GM23338 (cell line): ENCODE measurements at regions not wholly inside any gene's neighbourhood (a gene's known extent, or its start where the extent isn't known, plus 50 kb on each side); places are given as distances from the start of the nearest gene placed in this dataset.

Source experiments
- ATAC-seq: fragments of 200-7000 bp; cut with Tn5 transposase; 3 replicates; pipeline ENCODE4 v1.9.1; 2020
- DNase-seq: peaks from one replicate; pipeline ENCODE4 v3.0.0-alpha.2; 2015; ENCODE audit warnings: low spot score
- H2AFZ ChIP-seq: fragments of 200-600 bp; sonication (generic); 2 replicates; pipeline ENCODE4 v1.8.0; 2016; ENCODE audit warnings: antibody characterized with exemption, mild to moderate bottlenecking, moderate library complexity
- H3F3A ChIP-seq: fragments of 200-600 bp; sonication (generic); replicated peaks from 2 replicates; pipeline ENCODE4 v1.8.0; 2017; ENCODE audit warnings: antibody characterized with exemption, mixed run types, low read depth
- H3K27ac ChIP-seq: fragments of 200-600 bp; sonication (generic); 2 replicates; pipeline ENCODE4 v1.6.1; 2016; ENCODE audit warnings: low read depth
- H3K27me3 ChIP-seq: fragments of 200-600 bp; sonication (generic); 2 replicates; pipeline ENCODE4 v1.8.0; 2016; ENCODE audit warnings: mild to moderate bottlenecking, mixed run types, moderate library complexity; ENCODE audit not compliant: insufficient read depth
- H3K36me3 ChIP-seq: fragments of 200-600 bp; sonication (generic); 2 replicates; pipeline ENCODE4 v1.8.0; 2016; ENCODE audit warnings: mild to moderate bottlenecking; ENCODE audit not compliant: insufficient read depth
- H3K4me1 ChIP-seq: fragments of 200-600 bp; sonication (generic); 2 replicates; pipeline ENCODE4 v1.8.0; 2016; ENCODE audit warnings: mild to moderate bottlenecking, moderate library complexity; ENCODE audit not compliant: insufficient read depth
- H3K4me2 ChIP-seq: fragments of 200-600 bp; sonication (generic); 2 replicates; pipeline ENCODE4 v1.7.1; 2017; ENCODE audit warnings: mixed run types
- H3K4me3 ChIP-seq: fragments of 200-600 bp; sonication (generic); 2 replicates; pipeline ENCODE4 v1.6.1; 2016; ENCODE audit warnings: mixed run types
- H3K79me2 ChIP-seq: fragments of 200-600 bp; sonication (generic); replicated peaks from 2 replicates; pipeline ENCODE4 v1.8.0; 2017; ENCODE audit warnings: mild to moderate bottlenecking; ENCODE audit not compliant: insufficient read depth
- H3K9me2 ChIP-seq: fragments of 200-600 bp; sonication (generic); 2 replicates; pipeline ENCODE4 v1.8.0; 2017; ENCODE audit not compliant: insufficient read depth
- H4K20me1 ChIP-seq: fragments of 200-600 bp; sonication (generic); replicated peaks from 2 replicates; pipeline ENCODE4 v1.8.0; 2017; ENCODE audit warnings: mild to moderate bottlenecking; ENCODE audit not compliant: insufficient read depth
- H3K27ac Mint-ChIP-seq: 2 replicates; pipeline ENCODE4 v1.8.0; 2020; ENCODE audit warnings: inconsistent platforms, mild to moderate bottlenecking, moderate library complexity, mixed read lengths
- H3K27me3 Mint-ChIP-seq: 3 replicates; pipeline ENCODE4 v1.8.0; 2022; ENCODE audit warnings: low read depth, mild to moderate bottlenecking, moderate library complexity, mixed read lengths, inconsistent platforms; ENCODE audit not compliant: insufficient read depth, poor library complexity
- H3K36me3 Mint-ChIP-seq: 3 replicates; pipeline ENCODE4 v1.8.0; 2021; ENCODE audit warnings: low read depth, mild to moderate bottlenecking, inconsistent platforms, moderate library complexity, mixed read lengths
- H3K4me1 Mint-ChIP-seq: 3 replicates; pipeline ENCODE4 v1.8.0; 2020; ENCODE audit warnings: mild to moderate bottlenecking, inconsistent platforms, mixed read lengths
- H3K4me3 Mint-ChIP-seq: 3 replicates; pipeline ENCODE4 v1.8.0; 2021; ENCODE audit warnings: moderate library complexity, mild to moderate bottlenecking, inconsistent platforms, mixed read lengths
- H3K9me3 Mint-ChIP-seq: 3 replicates; pipeline ENCODE4 v1.8.0; 2020; ENCODE audit warnings: moderate library complexity, mild to moderate bottlenecking, inconsistent platforms, mixed read lengths
- CREB1 ChIP-seq: fragments of 250-450 bp; sonication (Bioruptor Pico); IDR thresholded peaks from 2 replicates; pipeline ENCODE4 v1.5.0; 2020; ENCODE audit warnings: low read depth, mild to moderate bottlenecking, moderate library complexity
- EZH2 ChIP-seq: fragments of 200-600 bp; sonication (generic); IDR thresholded peaks from one replicate; pipeline ENCODE4 v1.8.0; 2017; ENCODE audit warnings: antibody characterized with exemption, mild to moderate bottlenecking, low read depth; ENCODE audit not compliant: unreplicated experiment
- EZH2phosphoT487 ChIP-seq: fragments of 200-600 bp; sonication (generic); IDR thresholded peaks from one replicate; pipeline ENCODE4 v1.8.1; 2018; ENCODE audit warnings: antibody characterized with exemption; ENCODE audit not compliant: unreplicated experiment
- JUNB ChIP-seq: IDR thresholded peaks from one replicate; pipeline ENCODE4 v1.6.1; 2016; ENCODE audit warnings: antibody characterized with exemption; ENCODE audit not compliant: unreplicated experiment
- NANOG ChIP-seq: IDR thresholded peaks from 2 replicates; pipeline ENCODE4 v1.6.1; 2016; ENCODE audit warnings: antibody characterized with exemption, borderline replicate concordance
- POLR2AphosphoS5 ChIP-seq: IDR thresholded peaks from 2 replicates; pipeline ENCODE4 v1.6.1; 2016; ENCODE audit warnings: antibody characterized with exemption, low read depth
- STAT1 ChIP-seq: IDR thresholded peaks from one replicate; pipeline ENCODE4 v1.6.1; 2016; ENCODE audit warnings: antibody characterized with exemption; ENCODE audit not compliant: unreplicated experiment
- ZNF114 ChIP-seq: fragments of 250-450 bp; sonication (Bioruptor Pico); IDR thresholded peaks from 2 replicates; pipeline ENCODE4 v1.5.0; 2020; ENCODE audit warnings: mild to moderate bottlenecking, moderate library complexity
- ZNF331 ChIP-seq: fragments of 250-450 bp; sonication (Bioruptor Pico); IDR thresholded peaks from 2 replicates; pipeline ENCODE4 v1.5.0; 2020; ENCODE audit warnings: low read depth, mild to moderate bottlenecking, moderate library complexity
- TF ChIP-seq, protein P1 (sequence below), 2 experiments: fragments of 200-600 bp in 1 of 2; sonication (generic) in 1 of 2; conservative IDR thresholded peaks; 2 replicates each; pipeline versions ENCODE4 v1.5.1 to v1.6.1; 2016 to 2017; ENCODE audit warnings: antibody characterized with exemption in 2 of 2, low read depth in 2 of 2, mild to moderate bottlenecking in 2 of 2, moderate library complexity in 1 of 2
- TF ChIP-seq, protein P2 (sequence below): IDR thresholded peaks from 2 replicates; pipeline ENCODE4 v1.6.1; 2016; ENCODE audit warnings: antibody characterized with exemption
- TF ChIP-seq, protein P3 (sequence below): fragments of 250-450 bp; sonication (Bioruptor Pico); IDR thresholded peaks from 2 replicates; pipeline ENCODE4 v1.5.0; 2020; ENCODE audit warnings: mild to moderate bottlenecking, moderate library complexity

DNA sequence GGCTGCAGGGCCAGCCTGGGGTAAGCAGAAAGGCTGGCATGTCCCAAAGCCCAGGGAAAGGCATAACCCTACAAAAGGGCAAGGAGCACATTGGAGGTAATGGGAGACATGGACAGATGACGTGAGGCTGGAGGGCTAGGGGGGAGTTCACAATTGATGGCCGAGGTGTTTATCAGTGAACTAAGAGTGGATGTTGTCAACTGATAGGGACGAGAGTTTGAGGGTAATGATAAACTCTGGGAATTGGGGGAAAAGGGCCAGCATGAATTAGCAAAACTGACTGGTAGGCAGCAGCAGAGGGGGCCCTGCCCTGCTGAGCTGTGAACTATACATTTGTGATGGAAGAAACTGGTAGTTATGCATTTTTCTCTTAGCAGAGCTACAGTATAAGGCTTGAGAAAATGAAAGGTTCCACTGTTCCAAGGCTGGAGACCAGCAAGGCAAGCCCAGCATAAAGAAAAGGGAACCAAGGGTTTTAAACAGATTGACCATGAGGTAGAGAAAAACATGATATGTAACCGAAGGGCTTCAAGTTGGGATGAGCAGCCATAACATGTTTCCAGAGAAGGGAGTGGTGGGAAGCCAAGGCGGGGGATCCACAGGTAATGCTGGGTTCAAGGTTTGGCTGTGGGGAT is 98.1 kb upstream of the MLN start:
- Histone ChIP-seq H3K4me2 (no peak overlapping the region), H3K36me3 (no peaks in the 10 kb centered on the region), H3K4me3 (no peak overlapping the region), H2AFZ (no peak overlapping the region), H3F3A (no peaks in the 10 kb centered on the region), H3K9me2 (no peaks in the 10 kb centered on the region; the same call in 1 of the 2 replicates), H3K4me1 (no peaks in the 10 kb centered on the region), H4K20me1 (no peaks in the 10 kb centered on the region), H3K79me2 (no peaks in the 10 kb centered on the region), H3K27ac (no peak overlapping the region), H3K27me3 (no peaks in the 10 kb centered on the region)
- Mint-ChIP-seq H3K4me3 (no peak overlapping the region), H3K27ac (no peak overlapping the region), H3K36me3 (no peaks in the 10 kb centered on the region), H3K27me3 (peaks cover 7% of the 10 kb centered on the region), H3K9me3 (no peaks in the 10 kb centered on the region; the same call in 1 of the 3 replicates), H3K4me1 (peaks cover 24% of the 10 kb centered on the region)
- ATAC-seq (no peak), DNase-seq (no peak)
- TF ChIP-seq, protein P1, sequence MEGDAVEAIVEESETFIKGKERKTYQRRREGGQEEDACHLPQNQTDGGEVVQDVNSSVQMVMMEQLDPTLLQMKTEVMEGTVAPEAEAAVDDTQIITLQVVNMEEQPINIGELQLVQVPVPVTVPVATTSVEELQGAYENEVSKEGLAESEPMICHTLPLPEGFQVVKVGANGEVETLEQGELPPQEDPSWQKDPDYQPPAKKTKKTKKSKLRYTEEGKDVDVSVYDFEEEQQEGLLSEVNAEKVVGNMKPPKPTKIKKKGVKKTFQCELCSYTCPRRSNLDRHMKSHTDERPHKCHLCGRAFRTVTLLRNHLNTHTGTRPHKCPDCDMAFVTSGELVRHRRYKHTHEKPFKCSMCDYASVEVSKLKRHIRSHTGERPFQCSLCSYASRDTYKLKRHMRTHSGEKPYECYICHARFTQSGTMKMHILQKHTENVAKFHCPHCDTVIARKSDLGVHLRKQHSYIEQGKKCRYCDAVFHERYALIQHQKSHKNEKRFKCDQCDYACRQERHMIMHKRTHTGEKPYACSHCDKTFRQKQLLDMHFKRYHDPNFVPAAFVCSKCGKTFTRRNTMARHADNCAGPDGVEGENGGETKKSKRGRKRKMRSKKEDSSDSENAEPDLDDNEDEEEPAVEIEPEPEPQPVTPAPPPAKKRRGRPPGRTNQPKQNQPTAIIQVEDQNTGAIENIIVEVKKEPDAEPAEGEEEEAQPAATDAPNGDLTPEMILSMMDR (conservative IDR thresholded peaks at IDR 0.05; ENCODE audit: low read depth in 2 of 2) = no peak
- TF ChIP-seq EZH2 = no peak
- TF ChIP-seq ZNF114 (CRISPR knock-in tag) = no peak
- TF ChIP-seq NANOG = no peak
- no peak for TF ChIP-seq CREB1 (CRISPR knock-in tag)
- no peak for TF ChIP-seq STAT1
- TF ChIP-seq, protein P2, sequence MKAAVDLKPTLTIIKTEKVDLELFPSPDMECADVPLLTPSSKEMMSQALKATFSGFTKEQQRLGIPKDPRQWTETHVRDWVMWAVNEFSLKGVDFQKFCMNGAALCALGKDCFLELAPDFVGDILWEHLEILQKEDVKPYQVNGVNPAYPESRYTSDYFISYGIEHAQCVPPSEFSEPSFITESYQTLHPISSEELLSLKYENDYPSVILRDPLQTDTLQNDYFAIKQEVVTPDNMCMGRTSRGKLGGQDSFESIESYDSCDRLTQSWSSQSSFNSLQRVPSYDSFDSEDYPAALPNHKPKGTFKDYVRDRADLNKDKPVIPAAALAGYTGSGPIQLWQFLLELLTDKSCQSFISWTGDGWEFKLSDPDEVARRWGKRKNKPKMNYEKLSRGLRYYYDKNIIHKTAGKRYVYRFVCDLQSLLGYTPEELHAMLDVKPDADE = no peak
- TF ChIP-seq ZNF331 = no peak
- TF ChIP-seq EZH2phosphoT487 = no peak
- TF ChIP-seq POLR2AphosphoS5 = no peak
- TF ChIP-seq JUNB = no peak
- TF ChIP-seq, protein P3, sequence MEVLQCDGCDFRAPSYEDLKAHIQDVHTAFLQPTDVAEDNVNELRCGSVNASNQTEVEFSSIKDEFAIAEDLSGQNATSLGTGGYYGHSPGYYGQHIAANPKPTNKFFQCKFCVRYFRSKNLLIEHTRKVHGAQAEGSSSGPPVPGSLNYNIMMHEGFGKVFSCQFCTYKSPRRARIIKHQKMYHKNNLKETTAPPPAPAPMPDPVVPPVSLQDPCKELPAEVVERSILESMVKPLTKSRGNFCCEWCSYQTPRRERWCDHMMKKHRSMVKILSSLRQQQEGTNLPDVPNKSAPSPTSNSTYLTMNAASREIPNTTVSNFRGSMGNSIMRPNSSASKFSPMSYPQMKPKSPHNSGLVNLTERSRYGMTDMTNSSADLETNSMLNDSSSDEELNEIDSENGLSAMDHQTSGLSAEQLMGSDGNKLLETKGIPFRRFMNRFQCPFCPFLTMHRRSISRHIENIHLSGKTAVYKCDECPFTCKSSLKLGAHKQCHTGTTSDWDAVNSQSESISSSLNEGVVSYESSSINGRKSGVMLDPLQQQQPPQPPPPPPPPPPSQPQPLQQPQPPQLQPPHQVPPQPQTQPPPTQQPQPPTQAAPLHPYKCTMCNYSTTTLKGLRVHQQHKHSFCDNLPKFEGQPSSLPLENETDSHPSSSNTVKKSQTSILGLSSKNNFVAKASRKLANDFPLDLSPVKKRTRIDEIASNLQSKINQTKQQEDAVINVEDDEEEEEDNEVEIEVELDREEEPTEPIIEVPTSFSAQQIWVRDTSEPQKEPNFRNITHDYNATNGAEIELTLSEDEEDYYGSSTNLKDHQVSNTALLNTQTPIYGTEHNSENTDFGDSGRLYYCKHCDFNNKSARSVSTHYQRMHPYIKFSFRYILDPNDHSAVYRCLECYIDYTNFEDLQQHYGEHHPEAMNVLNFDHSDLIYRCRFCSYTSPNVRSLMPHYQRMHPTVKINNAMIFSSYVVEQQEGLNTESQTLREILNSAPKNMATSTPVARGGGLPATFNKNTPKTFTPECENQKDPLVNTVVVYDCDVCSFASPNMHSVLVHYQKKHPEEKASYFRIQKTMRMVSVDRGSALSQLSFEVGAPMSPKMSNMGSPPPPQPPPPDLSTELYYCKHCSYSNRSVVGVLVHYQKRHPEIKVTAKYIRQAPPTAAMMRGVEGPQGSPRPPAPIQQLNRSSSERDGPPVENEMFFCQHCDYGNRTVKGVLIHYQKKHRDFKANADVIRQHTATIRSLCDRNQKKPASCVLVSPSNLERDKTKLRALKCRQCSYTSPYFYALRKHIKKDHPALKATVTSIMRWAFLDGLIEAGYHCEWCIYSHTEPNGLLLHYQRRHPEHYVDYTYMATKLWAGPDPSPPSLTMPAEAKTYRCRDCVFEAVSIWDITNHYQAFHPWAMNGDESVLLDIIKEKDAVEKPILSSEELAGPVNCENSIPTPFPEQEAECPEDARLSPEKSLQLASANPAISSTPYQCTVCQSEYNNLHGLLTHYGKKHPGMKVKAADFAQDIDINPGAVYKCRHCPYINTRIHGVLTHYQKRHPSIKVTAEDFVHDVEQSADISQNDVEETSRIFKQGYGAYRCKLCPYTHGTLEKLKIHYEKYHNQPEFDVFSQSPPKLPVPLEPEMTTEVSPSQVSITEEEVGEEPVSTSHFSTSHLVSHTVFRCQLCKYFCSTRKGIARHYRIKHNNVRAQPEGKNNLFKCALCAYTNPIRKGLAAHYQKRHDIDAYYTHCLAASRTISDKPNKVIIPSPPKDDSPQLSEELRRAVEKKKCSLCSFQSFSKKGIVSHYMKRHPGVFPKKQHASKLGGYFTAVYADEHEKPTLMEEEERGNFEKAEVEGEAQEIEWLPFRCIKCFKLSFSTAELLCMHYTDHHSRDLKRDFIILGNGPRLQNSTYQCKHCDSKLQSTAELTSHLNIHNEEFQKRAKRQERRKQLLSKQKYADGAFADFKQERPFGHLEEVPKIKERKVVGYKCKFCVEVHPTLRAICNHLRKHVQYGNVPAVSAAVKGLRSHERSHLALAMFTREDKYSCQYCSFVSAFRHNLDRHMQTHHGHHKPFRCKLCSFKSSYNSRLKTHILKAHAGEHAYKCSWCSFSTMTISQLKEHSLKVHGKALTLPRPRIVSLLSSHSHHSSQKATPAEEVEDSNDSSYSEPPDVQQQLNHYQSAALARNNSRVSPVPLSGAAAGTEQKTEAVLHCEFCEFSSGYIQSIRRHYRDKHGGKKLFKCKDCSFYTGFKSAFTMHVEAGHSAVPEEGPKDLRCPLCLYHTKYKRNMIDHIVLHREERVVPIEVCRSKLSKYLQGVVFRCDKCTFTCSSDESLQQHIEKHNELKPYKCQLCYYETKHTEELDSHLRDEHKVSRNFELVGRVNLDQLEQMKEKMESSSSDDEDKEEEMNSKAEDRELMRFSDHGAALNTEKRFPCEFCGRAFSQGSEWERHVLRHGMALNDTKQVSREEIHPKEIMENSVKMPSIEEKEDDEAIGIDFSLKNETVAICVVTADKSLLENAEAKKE (CRISPR knock-in tag) = no peak
